ENCODE measurements at regions not wholly inside any gene's neighbourhood (a gene's known extent, or its start where the extent isn't known, plus 50 kb on each side); places are given as distances from the start of the nearest gene placed in this dataset.

DNA sequence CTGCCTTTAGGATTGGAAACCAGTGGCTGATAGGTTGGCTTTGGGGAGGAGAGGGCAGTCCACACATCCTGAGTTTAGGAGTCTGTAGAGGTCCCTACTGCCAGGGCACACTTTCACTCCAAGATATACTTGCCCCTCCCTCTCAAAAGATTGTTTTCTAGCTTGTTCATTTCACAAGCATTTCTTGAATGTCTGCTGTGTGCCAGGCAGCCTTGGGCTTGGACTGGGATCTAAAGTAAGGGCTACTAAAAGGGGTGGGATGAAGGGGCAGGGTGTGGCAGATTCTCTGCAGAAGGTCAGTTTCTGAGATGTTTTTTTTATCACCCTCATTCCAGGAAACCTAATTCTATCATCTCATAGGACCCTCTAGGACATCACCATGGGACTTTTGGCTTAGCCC lies 272.4 kb downstream of the SKAP2 start:
- Mint-ChIP-seq H3K9me3 (no peaks in the 10 kb centered on the region), H3K36me3 (ENCODE audit: low read depth) (no peaks in the 10 kb centered on the region), H3K4me1 (ENCODE audit: low read depth) (no peaks in the 10 kb centered on the region), H3K4me3 (no peak overlapping the region), H3K27me3 (peaks cover 8% of the 10 kb centered on the region), H3K27ac (no peak overlapping the region)
- intact Hi-C loops (cut with micrococcal nuclease): no loop called here
- ATAC-seq (no peak), DNase-seq (no peak)
- ChIA-PET POLR2A (no interaction called here), CTCF (interaction anchor here (0.7 kb wide), 1 partner anchor 15 kb away, joined by 3 read pairs; no protein-coding TSS in a partner anchor)
- TF ChIP-seq, protein P1, sequence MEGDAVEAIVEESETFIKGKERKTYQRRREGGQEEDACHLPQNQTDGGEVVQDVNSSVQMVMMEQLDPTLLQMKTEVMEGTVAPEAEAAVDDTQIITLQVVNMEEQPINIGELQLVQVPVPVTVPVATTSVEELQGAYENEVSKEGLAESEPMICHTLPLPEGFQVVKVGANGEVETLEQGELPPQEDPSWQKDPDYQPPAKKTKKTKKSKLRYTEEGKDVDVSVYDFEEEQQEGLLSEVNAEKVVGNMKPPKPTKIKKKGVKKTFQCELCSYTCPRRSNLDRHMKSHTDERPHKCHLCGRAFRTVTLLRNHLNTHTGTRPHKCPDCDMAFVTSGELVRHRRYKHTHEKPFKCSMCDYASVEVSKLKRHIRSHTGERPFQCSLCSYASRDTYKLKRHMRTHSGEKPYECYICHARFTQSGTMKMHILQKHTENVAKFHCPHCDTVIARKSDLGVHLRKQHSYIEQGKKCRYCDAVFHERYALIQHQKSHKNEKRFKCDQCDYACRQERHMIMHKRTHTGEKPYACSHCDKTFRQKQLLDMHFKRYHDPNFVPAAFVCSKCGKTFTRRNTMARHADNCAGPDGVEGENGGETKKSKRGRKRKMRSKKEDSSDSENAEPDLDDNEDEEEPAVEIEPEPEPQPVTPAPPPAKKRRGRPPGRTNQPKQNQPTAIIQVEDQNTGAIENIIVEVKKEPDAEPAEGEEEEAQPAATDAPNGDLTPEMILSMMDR (IDR thresholded peaks at IDR 0.05): no peak

DNA sequence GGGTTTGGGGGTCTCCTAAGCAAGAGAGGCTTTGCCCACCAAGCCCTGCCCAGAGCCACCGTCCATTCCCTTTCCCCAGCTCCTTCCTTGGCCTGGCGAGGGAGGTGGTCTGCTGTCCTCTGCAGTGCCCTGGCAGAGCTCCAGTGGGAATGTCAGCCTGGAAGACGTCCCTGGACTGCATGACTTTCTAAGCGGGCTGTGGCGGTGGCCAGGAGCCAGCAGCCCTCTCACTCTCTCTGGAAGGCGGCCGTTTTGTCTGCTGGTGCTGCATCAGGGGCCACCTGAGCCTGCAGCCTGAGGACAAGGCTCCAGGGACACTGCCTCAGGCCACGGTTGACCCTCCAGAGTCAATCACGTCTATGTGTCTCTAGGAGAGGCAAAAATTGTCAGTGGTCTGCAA lies 271.0 kb downstream of the SKAP2 start:
- Mint-ChIP-seq H3K27me3 (peaks cover 4% of the 10 kb centered on the region), H3K4me3 (no peak overlapping the region), H3K4me1 (ENCODE audit: low read depth) (no peaks in the 10 kb centered on the region), H3K27ac (no peak overlapping the region), H3K9me3 (no peaks in the 10 kb centered on the region), H3K36me3 (ENCODE audit: low read depth) (no peaks in the 10 kb centered on the region)
- POLR2A ChIA-PET: no interaction called here
- ATAC-seq: no peak
- intact Hi-C loops (cut with micrococcal nuclease): no loop called here
- TF ChIP-seq, protein P1 (IDR thresholded peaks at IDR 0.05): no peak
- DNase-seq: no peak
- CTCF ChIA-PET: no interaction called here

DNA sequence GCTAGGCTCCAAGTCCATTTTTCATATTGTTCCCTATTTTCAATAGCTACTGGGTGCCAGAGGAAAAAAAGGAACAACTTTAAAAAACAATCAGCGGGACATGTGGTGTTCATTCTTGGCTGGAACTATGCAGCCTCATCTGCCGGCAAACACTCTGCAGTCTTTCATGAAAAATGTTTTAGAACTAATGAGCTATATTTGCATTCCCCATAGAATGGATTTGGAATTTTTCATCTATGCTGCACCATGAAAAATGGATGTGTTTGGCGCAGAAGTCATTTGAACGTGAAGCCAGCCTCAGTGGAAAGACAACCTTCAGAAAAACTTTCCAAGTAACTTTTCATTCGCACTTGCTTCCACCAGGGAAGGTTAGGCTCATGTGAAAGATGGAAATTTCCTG lies 270.5 kb downstream of the SKAP2 start:
- Mint-ChIP-seq H3K4me1 (ENCODE audit: low read depth) (no peaks in the 10 kb centered on the region), H3K9me3 (no peaks in the 10 kb centered on the region), H3K36me3 (ENCODE audit: low read depth) (no peaks in the 10 kb centered on the region), H3K4me3 (no peak overlapping the region), H3K27me3 (no peaks in the 10 kb centered on the region), H3K27ac (no peak overlapping the region)
- CTCF ChIA-PET: no interaction called here
- intact Hi-C loops (cut with micrococcal nuclease): no loop called here
- DNase-seq (no peak), ATAC-seq (no peak)
- POLR2A ChIA-PET: no interaction called here
- TF ChIP-seq, protein P1 (IDR thresholded peaks at IDR 0.05): no peak

DNA sequence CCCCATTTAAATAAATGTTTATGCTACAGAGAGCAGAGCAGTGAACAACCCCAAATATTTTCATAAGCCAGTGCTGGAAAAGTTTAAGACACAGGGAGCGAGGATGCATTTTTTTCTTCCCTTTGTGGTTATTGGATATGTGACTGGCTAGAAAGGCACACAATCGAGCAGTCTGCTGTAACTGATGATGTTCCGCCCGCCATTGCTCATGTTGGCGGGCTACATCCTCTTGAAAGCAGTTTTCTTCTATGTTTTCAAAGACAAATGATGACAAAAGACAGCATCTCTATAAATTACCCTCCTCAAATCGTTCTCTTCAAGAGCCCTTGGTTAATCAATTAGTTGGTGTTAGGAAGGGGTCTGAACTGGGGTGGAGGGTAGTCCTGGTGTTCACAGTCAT lies 269.8 kb downstream of the SKAP2 start:
- no peaks in the 10 kb centered on the region for H3K9me3 Mint-ChIP-seq
- ATAC-seq (no peak), DNase-seq (no peak)
- H3K27ac Mint-ChIP-seq: no peak overlapping the region
- no peaks in the 10 kb centered on the region for H3K36me3 Mint-ChIP-seq (ENCODE audit: low read depth)
- ChIA-PET POLR2A (no interaction called here), CTCF (no interaction called here)
- H3K4me3 Mint-ChIP-seq: no peak overlapping the region
- peaks cover 2% of the 10 kb centered on the region for H3K27me3 Mint-ChIP-seq
- intact Hi-C loops (cut with micrococcal nuclease): no loop called here
- TF ChIP-seq, protein P1 (IDR thresholded peaks at IDR 0.05): no peak
- no peaks in the 10 kb centered on the region for H3K4me1 Mint-ChIP-seq (ENCODE audit: low read depth)

DNA sequence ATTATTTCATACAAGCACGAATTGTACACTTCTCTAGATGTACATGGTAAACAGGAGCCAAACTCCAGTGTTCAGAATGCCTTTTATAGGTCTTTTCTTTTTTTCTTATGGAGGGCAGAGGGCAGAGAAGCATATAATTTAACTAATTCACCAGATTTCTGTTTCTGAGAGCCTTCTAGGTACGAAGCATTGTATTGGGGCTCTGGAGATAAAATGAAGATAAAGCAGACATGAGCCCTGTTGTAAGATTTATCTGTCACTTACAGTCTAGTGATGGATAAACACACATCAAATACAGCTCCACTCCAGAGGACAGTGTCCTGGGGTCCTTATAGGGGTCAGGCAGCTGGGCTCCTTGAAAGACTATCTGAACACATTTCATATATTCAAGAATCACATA lies 265.5 kb downstream of the SKAP2 start:
- TF ChIP-seq, protein P1 (IDR thresholded peaks at IDR 0.05): no peak
- ChIA-PET CTCF (no interaction called here), POLR2A (no interaction called here)
- Mint-ChIP-seq H3K9me3 (no peaks in the 10 kb centered on the region), H3K36me3 (ENCODE audit: low read depth) (no peaks in the 10 kb centered on the region), H3K4me3 (no peak overlapping the region), H3K27ac (no peak overlapping the region), H3K27me3 (peaks cover 6% of the 10 kb centered on the region), H3K4me1 (ENCODE audit: low read depth) (no peaks in the 10 kb centered on the region)
- no peak for ATAC-seq
- no peak for DNase-seq
- intact Hi-C loops (cut with micrococcal nuclease): no loop called here

Measured in activated CD8-positive, alpha-beta T cell treated with anti-CD3 and anti-CD28 coated beads for 36 hours (primary cell).